ENCODE measurements at regions not wholly inside any gene's neighbourhood (a gene's known extent, or its start where the extent isn't known, plus 50 kb on each side); places are given as distances from the start of the nearest gene placed in this dataset.
"Not testable (repeated sequence)": the region's sequence is repeated elsewhere in the genome, so short reads cannot be mapped to it uniquely, and the experiment has no call there.

DNA sequence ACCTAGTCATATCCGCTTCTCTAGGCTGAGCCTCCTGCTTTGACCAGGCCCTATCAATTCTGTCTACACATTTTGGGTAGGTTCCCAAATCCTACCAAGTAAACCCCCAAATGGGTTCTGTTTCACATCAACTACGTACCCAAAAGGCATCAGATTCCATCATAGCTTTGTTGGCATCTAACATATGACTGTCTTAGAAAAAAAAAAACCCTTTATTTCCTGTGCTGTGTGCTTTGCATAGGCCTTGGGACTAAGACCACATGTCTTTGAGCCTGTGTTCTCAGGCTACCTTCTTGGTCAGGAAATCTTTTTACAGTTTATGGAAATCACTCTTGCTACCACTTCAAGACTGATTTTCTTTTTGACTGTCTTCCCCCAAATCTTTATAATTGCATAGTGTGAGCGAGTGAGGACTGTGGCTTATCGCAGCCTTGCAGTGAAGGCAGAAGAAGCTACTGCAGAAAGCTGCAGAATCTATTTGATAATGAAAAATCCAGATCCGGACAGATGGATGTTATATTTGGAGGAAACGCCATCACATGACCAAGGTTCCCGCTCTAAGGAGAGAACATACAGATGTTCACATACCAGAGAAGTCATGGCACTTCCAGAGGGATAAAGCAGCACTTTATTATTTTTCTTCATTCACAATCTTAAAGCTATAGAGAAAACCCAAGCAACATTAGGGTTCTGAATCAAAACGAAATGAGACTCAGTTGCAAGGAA lies 111.2 kb downstream of the EOMES start:
- Histone ChIP-seq H3K79me2 (no peaks in the 10 kb centered on the region), H2AFZ (no peak overlapping the region), H3K4me1 (no peaks in the 10 kb centered on the region), H3K4me2 (ENCODE audit: low read length) (no peak overlapping the region), H3K9ac (no peak overlapping the region), H3K4me3 (ENCODE audit: low read depth, low read length) (no peak overlapping the region), H3K9me3 (ENCODE audit: control insufficient read depth, low read length) (no peaks in the 10 kb centered on the region), H3K27ac (no peak overlapping the region), H3K36me3 (ENCODE audit: control insufficient read depth, insufficient read depth, low read length) (no peaks in the 10 kb centered on the region), H3K27me3 (ENCODE audit: control insufficient read depth, insufficient read depth, low read length) (no peaks in the 10 kb centered on the region)
- TF ChIP-seq, protein P1, sequence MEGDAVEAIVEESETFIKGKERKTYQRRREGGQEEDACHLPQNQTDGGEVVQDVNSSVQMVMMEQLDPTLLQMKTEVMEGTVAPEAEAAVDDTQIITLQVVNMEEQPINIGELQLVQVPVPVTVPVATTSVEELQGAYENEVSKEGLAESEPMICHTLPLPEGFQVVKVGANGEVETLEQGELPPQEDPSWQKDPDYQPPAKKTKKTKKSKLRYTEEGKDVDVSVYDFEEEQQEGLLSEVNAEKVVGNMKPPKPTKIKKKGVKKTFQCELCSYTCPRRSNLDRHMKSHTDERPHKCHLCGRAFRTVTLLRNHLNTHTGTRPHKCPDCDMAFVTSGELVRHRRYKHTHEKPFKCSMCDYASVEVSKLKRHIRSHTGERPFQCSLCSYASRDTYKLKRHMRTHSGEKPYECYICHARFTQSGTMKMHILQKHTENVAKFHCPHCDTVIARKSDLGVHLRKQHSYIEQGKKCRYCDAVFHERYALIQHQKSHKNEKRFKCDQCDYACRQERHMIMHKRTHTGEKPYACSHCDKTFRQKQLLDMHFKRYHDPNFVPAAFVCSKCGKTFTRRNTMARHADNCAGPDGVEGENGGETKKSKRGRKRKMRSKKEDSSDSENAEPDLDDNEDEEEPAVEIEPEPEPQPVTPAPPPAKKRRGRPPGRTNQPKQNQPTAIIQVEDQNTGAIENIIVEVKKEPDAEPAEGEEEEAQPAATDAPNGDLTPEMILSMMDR (IDR thresholded peaks at IDR 0.05), result no peak

- TF ChIP-seq, protein P1 (IDR thresholded peaks at IDR 0.05), result no peak
- Histone ChIP-seq H3K79me2 (no peaks in the 10 kb centered on the region), H3K9ac (no peak overlapping the region), H3K9me3 (ENCODE audit: control insufficient read depth, low read length) (no peaks in the 10 kb centered on the region), H2AFZ (no peak overlapping the region), H3K27me3 (ENCODE audit: control insufficient read depth, insufficient read depth, low read length) (no peaks in the 10 kb centered on the region), H3K4me1 (no peaks in the 10 kb centered on the region), H3K4me2 (ENCODE audit: low read length) (no peak overlapping the region), H3K27ac (no peak overlapping the region), H3K4me3 (ENCODE audit: low read depth, low read length) (no peak overlapping the region), H3K36me3 (ENCODE audit: control insufficient read depth, insufficient read depth, low read length) (no peaks in the 10 kb centered on the region)
These were observed 114.8 kb downstream of the EOMES start for GRCh38 chr3:27607370-27607769.

GRCh38 chr3:27606537-27606936 lies 115.6 kb downstream of the EOMES start:
- Histone ChIP-seq H3K4me2 (ENCODE audit: low read length) (no peak overlapping the region), H3K36me3 (ENCODE audit: control insufficient read depth, insufficient read depth, low read length) (no peaks in the 10 kb centered on the region), H3K27me3 (ENCODE audit: control insufficient read depth, insufficient read depth, low read length) (no peaks in the 10 kb centered on the region), H3K4me3 (ENCODE audit: low read depth, low read length) (no peak overlapping the region), H3K4me1 (no peaks in the 10 kb centered on the region), H3K27ac (no peak overlapping the region), H2AFZ (no peak overlapping the region), H3K9ac (no peak overlapping the region), H3K9me3 (ENCODE audit: control insufficient read depth, low read length) (no peaks in the 10 kb centered on the region), H3K79me2 (no peaks in the 10 kb centered on the region)
- TF ChIP-seq, protein P1 (IDR thresholded peaks at IDR 0.05), result no peak

GRCh38 chr3:27601311-27601710 lies 117.1 kb upstream of the SLC4A7 start:
- H3K79me2 ChIP-seq; H3K4me2 ChIP-seq (ENCODE audit: low read length); H2AFZ ChIP-seq: not testable (repeated sequence)

DNA sequence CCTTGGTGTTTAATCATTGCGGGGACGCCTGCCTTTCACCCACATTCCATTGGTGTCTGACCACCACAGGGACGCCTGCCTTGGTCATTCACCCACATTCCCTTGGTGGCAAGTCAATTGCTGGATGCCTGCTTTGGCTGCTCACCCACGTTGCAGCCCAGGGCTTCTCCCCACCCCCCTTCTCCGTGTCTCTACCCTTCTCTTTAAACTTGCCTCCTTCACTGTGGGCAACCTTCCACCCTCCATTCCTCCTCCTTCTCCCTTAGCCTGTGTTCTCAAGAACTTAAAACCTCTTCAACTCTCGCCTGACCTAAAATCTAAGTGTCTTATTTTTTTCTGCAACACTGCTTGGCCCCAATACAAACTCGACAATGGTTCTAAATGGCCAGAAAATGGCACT lies 115.6 kb upstream of the SLC4A7 start:
- H3K4me3 ChIP-seq (ENCODE audit: low read depth, low read length); H3K79me2 ChIP-seq; H3K27me3 ChIP-seq (ENCODE audit: control insufficient read depth, insufficient read depth, low read length); H3K9ac ChIP-seq; H3K36me3 ChIP-seq (ENCODE audit: control insufficient read depth, insufficient read depth, low read length); H2AFZ ChIP-seq; H3K4me2 ChIP-seq (ENCODE audit: low read length); H3K27ac ChIP-seq; H3K9me3 ChIP-seq (ENCODE audit: control insufficient read depth, low read length); H3K4me1 ChIP-seq: not testable (repeated sequence)

More at GRCh38 chr3:27601311-27601710, 117.1 kb upstream of the SLC4A7 start:
- not testable (repeated sequence) for H3K9ac ChIP-seq; H3K4me3 ChIP-seq (ENCODE audit: low read depth, low read length); H3K27ac ChIP-seq; H3K36me3 ChIP-seq (ENCODE audit: control insufficient read depth, insufficient read depth, low read length); H3K9me3 ChIP-seq (ENCODE audit: control insufficient read depth, low read length); H3K27me3 ChIP-seq (ENCODE audit: control insufficient read depth, insufficient read depth, low read length); H3K4me1 ChIP-seq

DNA sequence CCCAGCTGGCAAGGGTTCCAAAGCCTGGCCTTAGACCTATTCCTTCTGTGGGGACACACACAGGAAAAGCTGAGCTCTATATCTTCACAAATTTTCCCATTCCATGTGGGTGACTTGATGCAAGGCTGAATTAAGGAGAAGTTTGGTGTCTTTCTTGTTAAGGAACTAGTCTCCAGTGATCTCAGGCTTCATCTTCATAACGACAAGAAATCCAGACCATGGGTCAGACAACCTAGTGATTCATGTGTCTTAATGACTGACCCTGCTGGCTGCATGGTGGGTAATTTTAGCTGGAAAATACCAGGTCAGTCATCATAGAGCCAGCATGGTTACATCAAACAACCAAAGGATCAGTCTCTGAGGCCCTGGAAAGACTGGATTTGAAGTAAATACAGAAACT lies 112.7 kb upstream of the SLC4A7 start:
- H3K4me2 ChIP-seq (ENCODE audit: low read length), result no peak overlapping the region
- no peaks in the 10 kb centered on the region for H3K9me3 ChIP-seq (ENCODE audit: control insufficient read depth, low read length)
- TF ChIP-seq, protein P1 (IDR thresholded peaks at IDR 0.05), result no peak
- H3K27me3 ChIP-seq (ENCODE audit: control insufficient read depth, insufficient read depth, low read length), result no peaks in the 10 kb centered on the region
- H3K27ac ChIP-seq, result no peak overlapping the region
- no peak overlapping the region for H3K4me3 ChIP-seq (ENCODE audit: low read depth, low read length)
- no peaks in the 10 kb centered on the region for H3K79me2 ChIP-seq
- H3K4me1 ChIP-seq, result no peaks in the 10 kb centered on the region
- no peak overlapping the region for H2AFZ ChIP-seq
- no peaks in the 10 kb centered on the region for H3K36me3 ChIP-seq (ENCODE audit: control insufficient read depth, insufficient read depth, low read length)
- no peak overlapping the region for H3K9ac ChIP-seq

Measured in parathyroid adenoma (tissue), 2 donors.